ENCODE measurements at regions not wholly inside any gene's neighbourhood (a gene's known extent, or its start where the extent isn't known, plus 50 kb on each side); places are given as distances from the start of the nearest gene placed in this dataset.

GRCh38 chr7:155953781-155954549 is 141.7 kb upstream of the SHH start:
- Histone ChIP-seq H3K27me3 (ENCODE audit: control insufficient read depth, insufficient read depth, low read length) (peaks cover 7% of the 10 kb centered on the region), H3K36me3 (ENCODE audit: control insufficient read depth, insufficient read depth, low read length) (no peaks in the 10 kb centered on the region), H3K4me3 (ENCODE audit: low read depth, low read length) (no peak overlapping the region)
- DNase-seq (ENCODE audit: low read depth) (no peak), FAIRE-seq (no peak)
- no peak for TF ChIP-seq CTCF (IDR thresholded peaks at IDR 0.05; ENCODE audit: insufficient read depth, low read length, severe bottlenecking)

GRCh38 chr7:155953501-155953778 is 141.2 kb upstream of the SHH start:
- DNase-seq (ENCODE audit: low read depth) (no peak), FAIRE-seq (no peak)
- Histone ChIP-seq H3K27me3 (ENCODE audit: control insufficient read depth, insufficient read depth, low read length) (peaks cover 7% of the 10 kb centered on the region), H3K36me3 (ENCODE audit: control insufficient read depth, insufficient read depth, low read length) (no peaks in the 10 kb centered on the region), H3K4me3 (ENCODE audit: low read depth, low read length) (no peak overlapping the region)
- TF ChIP-seq CTCF (IDR thresholded peaks at IDR 0.05; ENCODE audit: insufficient read depth, low read length, severe bottlenecking), result no peak

- peaks cover 7% of the 10 kb centered on the region for H3K27me3 ChIP-seq (ENCODE audit: control insufficient read depth, insufficient read depth, low read length)
- H3K36me3 ChIP-seq (ENCODE audit: control insufficient read depth, insufficient read depth, low read length), result no peaks in the 10 kb centered on the region
- peak; percentile 97 for FAIRE-seq
- peak; percentile 98 for DNase-seq (ENCODE audit: low read depth)
- no peak overlapping the region for H3K4me3 ChIP-seq (ENCODE audit: low read depth, low read length)
- TF ChIP-seq CTCF (IDR thresholded peaks at IDR 0.05; ENCODE audit: insufficient read depth, low read length, severe bottlenecking), result no peak
These were observed 139.4 kb upstream of the SHH start for GRCh38 chr7:155951554-155952158.

GRCh38 chr7:155950898-155951553 is 138.8 kb upstream of the SHH start:
- FAIRE-seq (no peak), DNase-seq (ENCODE audit: low read depth) (no peak)
- H3K36me3 ChIP-seq (ENCODE audit: control insufficient read depth, insufficient read depth, low read length), result no peaks in the 10 kb centered on the region
- H3K4me3 ChIP-seq (ENCODE audit: low read depth, low read length), result no peak overlapping the region
- H3K27me3 ChIP-seq (ENCODE audit: control insufficient read depth, insufficient read depth, low read length), result peaks cover 7% of the 10 kb centered on the region
- no peak for TF ChIP-seq CTCF (IDR thresholded peaks at IDR 0.05; ENCODE audit: insufficient read depth, low read length, severe bottlenecking)

- DNase-seq (ENCODE audit: low read depth) (no peak), FAIRE-seq (no peak)
- Histone ChIP-seq H3K4me3 (ENCODE audit: low read depth, low read length) (no peak overlapping the region), H3K36me3 (ENCODE audit: control insufficient read depth, insufficient read depth, low read length) (no peaks in the 10 kb centered on the region), H3K27me3 (ENCODE audit: control insufficient read depth, insufficient read depth, low read length) (no peaks in the 10 kb centered on the region)
- no peak for TF ChIP-seq CTCF (IDR thresholded peaks at IDR 0.05; ENCODE audit: insufficient read depth, low read length, severe bottlenecking)
These were observed 136.6 kb upstream of the SHH start for GRCh38 chr7:155948845-155949244.

Data from bronchial epithelial cell (primary cell).